ENCODE measurements at regions not wholly inside any gene's neighbourhood (a gene's known extent, or its start where the extent isn't known, plus 50 kb on each side); places are given as distances from the start of the nearest gene placed in this dataset.

- TF ChIP-seq CTCF (IDR thresholded peaks at IDR 0.05) (no peak), POLR2A (IDR thresholded peaks at IDR 0.05) (no peak)
Measured at GRCh38 chr11:112762707-112763090, 198.5 kb upstream of the NCAM1 start.
